ENCODE measurements at regions not wholly inside any gene's neighbourhood (a gene's known extent, or its start where the extent isn't known, plus 50 kb on each side); places are given as distances from the start of the nearest gene placed in this dataset.

DNA sequence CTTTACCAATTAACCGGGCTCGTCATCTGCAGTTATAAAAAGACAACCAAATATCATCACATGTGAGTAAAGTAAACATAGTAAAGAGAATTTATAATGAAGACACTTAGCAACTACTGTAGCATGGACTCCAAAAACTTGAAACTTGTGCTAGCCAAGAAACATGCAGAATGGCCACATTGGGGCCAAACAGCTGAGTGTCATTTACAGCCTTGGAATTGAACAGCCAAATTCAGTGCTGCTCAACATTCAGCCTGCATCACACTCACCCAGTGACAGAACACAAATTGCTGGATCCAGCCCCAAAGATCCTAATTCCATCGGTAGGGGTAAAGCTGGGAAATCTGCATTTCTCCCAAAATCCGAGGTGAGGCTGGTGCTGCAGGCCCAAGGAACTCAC, 224.8 kb upstream of the GYPC start:
- Mint-ChIP-seq H3K27ac (no peak overlapping the region), H3K27me3 (peaks cover 3% of the 10 kb centered on the region), H3K4me3 (no peak overlapping the region), H3K9me3 (ENCODE audit: insufficient read depth) (no peaks in the 10 kb centered on the region), H3K4me1 (no peaks in the 10 kb centered on the region)
- ATAC-seq (ENCODE audit: low read depth): no peak
- Histone ChIP-seq H3K4me1 (ENCODE audit: control insufficient read depth in 2 of 2, insufficient read depth in 2 of 2, low read length in 2 of 2) (no peaks in the 10 kb centered on the region), H3K79me2 (ENCODE audit: control insufficient read depth, insufficient read depth, low read length) (no peaks in the 10 kb centered on the region), H4K20me1 (ENCODE audit: control insufficient read depth, insufficient read depth, low read length, poor library complexity, severe bottlenecking) (no peaks in the 10 kb centered on the region), H3K9ac (ENCODE audit: low read length) (no peak overlapping the region), H2AFZ (ENCODE audit: insufficient read depth, low read depth, low read length, poor library complexity, severe bottlenecking) (no peak overlapping the region), H3K27me3 (replicated peaks in 1 of 4; ENCODE audit: control extremely low read depth in 1 of 4, control insufficient read depth in 3 of 4, insufficient read depth in 4 of 4, low read length in 3 of 4) (no peaks in the 10 kb centered on the region), H3K4me3 (ENCODE audit: control extremely low read depth in 1 of 5, extremely low read depth in 1 of 5, insufficient read depth in 1 of 5, low read depth in 2 of 5, low read length in 4 of 5) (no peak overlapping the region), H3K4me2 (replicated peaks; ENCODE audit: low read depth, low read length, poor library complexity, severe bottlenecking) (no peak overlapping the region), H3K9me3 (ENCODE audit: control extremely low read depth in 1 of 3, control insufficient read depth in 2 of 3, insufficient read depth in 1 of 3, low read length in 2 of 3) (no peaks in the 10 kb centered on the region), H3K36me3 (replicated peaks in 1 of 2; ENCODE audit: control extremely low read depth in 1 of 2, control insufficient read depth in 1 of 2, extremely low read depth in 1 of 2, insufficient read depth in 2 of 2, low read length in 1 of 2) (no peaks in the 10 kb centered on the region), H3K27ac (ENCODE audit: low read length in 2 of 2) (no peak overlapping the region)
- intact Hi-C loops (cut with micrococcal nuclease): no loop called here
- WGBS (ENCODE audit: insufficient coverage): 81% methylated on average over 2 of the region's 4 CpGs
- CTCF ChIA-PET: no interaction called here
- TF ChIP-seq EZH2 (IDR thresholded peaks at IDR 0.05; ENCODE audit: borderline replicate concordance, insufficient read depth, low read depth, low read length, poor library complexity, severe bottlenecking) (no peak), CTCF (IDR thresholded peaks at IDR 0.05) (no peak)
- DNase-seq: no peak
- POLR2A ChIA-PET: no interaction called here

- Histone ChIP-seq H3K4me1 (ENCODE audit: control insufficient read depth in 2 of 2, insufficient read depth in 2 of 2, low read length in 2 of 2) (no peaks in the 10 kb centered on the region), H3K27ac (ENCODE audit: low read length in 2 of 2) (no peak overlapping the region), H3K4me2 (replicated peaks; ENCODE audit: low read depth, low read length, poor library complexity, severe bottlenecking) (no peak overlapping the region), H3K36me3 (replicated peaks in 1 of 2; ENCODE audit: control extremely low read depth in 1 of 2, control insufficient read depth in 1 of 2, extremely low read depth in 1 of 2, insufficient read depth in 2 of 2, low read length in 1 of 2) (no peaks in the 10 kb centered on the region), H3K4me3 (ENCODE audit: control extremely low read depth in 1 of 5, extremely low read depth in 1 of 5, insufficient read depth in 1 of 5, low read depth in 2 of 5, low read length in 4 of 5) (no peak overlapping the region), H2AFZ (ENCODE audit: insufficient read depth, low read depth, low read length, poor library complexity, severe bottlenecking) (no peak overlapping the region), H3K79me2 (ENCODE audit: control insufficient read depth, insufficient read depth, low read length) (no peaks in the 10 kb centered on the region), H3K9ac (ENCODE audit: low read length) (no peak overlapping the region), H4K20me1 (ENCODE audit: control insufficient read depth, insufficient read depth, low read length, poor library complexity, severe bottlenecking) (no peaks in the 10 kb centered on the region), H3K9me3 (ENCODE audit: control extremely low read depth in 1 of 3, control insufficient read depth in 2 of 3, insufficient read depth in 1 of 3, low read length in 2 of 3) (no peaks in the 10 kb centered on the region), H3K27me3 (replicated peaks in 1 of 4; ENCODE audit: control extremely low read depth in 1 of 4, control insufficient read depth in 3 of 4, insufficient read depth in 4 of 4, low read length in 3 of 4) (no peaks in the 10 kb centered on the region)
- ChIA-PET POLR2A (no interaction called here), CTCF (no interaction called here)
- Mint-ChIP-seq H3K9me3 (ENCODE audit: insufficient read depth) (no peaks in the 10 kb centered on the region), H3K27ac (no peak overlapping the region), H3K4me1 (no peaks in the 10 kb centered on the region), H3K27me3 (no peaks in the 10 kb centered on the region), H3K4me3 (no peak overlapping the region)
- TF ChIP-seq CTCF (IDR thresholded peaks at IDR 0.05): no peak
- TF ChIP-seq EZH2 (IDR thresholded peaks at IDR 0.05; ENCODE audit: borderline replicate concordance, insufficient read depth, low read depth, low read length, poor library complexity, severe bottlenecking): no peak
- no peak for DNase-seq
- intact Hi-C loops (cut with micrococcal nuclease): no loop called here
- no peak for ATAC-seq (ENCODE audit: low read depth)
- WGBS (ENCODE audit: insufficient coverage): 57% methylated on average over 1 of the region's 1 CpG
Measured at GRCh38 chr2:126436411-126436810, 219.5 kb upstream of the GYPC start.
